ENCODE measurements at regions not wholly inside any gene's neighbourhood (a gene's known extent, or its start where the extent isn't known, plus 50 kb on each side); places are given as distances from the start of the nearest gene placed in this dataset.

GRCh38 chr14:65267856-65268255 lies 144.7 kb upstream of the FUT8 start:
- TF ChIP-seq POLR2A (IDR thresholded peaks at IDR 0.05; ENCODE audit: low read depth, low read length) (no peak), CTCF (conservative IDR thresholded peaks at IDR 0.05; ENCODE audit: low read depth, low read length) (no peak), BHLHE40 (IDR thresholded peaks at IDR 0.05; ENCODE audit: low read depth, low read length) (no peak), MAFK (IDR thresholded peaks at IDR 0.05; ENCODE audit: low read depth, low read length) (no peak)

All from IMR-90 (cell line).